A549 (cell line): ENCODE measurements at regions not wholly inside any gene's neighbourhood (a gene's known extent, or its start where the extent isn't known, plus 50 kb on each side); places are given as distances from the start of the nearest gene placed in this dataset.

ENCODE experiments used
- ELK1 ChIP-seq: fragments of 150-350 bp; IDR thresholded peaks from 2 replicates; pipeline ENCODE4 v1.6.1; 2014; ENCODE audit warnings: low read depth, mild to moderate bottlenecking, low read length
- JUN ChIP-seq, 2 experiments: fragments of >200 bp; sonication (Bioruptor Twin); formaldehyde crosslinking; IDR thresholded peaks; 2 replicates in 1 of 2; 3 replicates in 1 of 2; pipeline ENCODE4 v1.6.1; 2016 to 2017
- POLR2A ChIP-seq: IDR thresholded peaks from 2 replicates; pipeline ENCODE4 v1.6.1; 2012; ENCODE audit warnings: mild to moderate bottlenecking, low read length
- ZSCAN20 ChIP-seq: fragments of 250-450 bp; sonication (Bioruptor Pico); IDR thresholded peaks from 2 replicates; pipeline ENCODE4 v1.8.0; 2022; ENCODE audit warnings: mild to moderate bottlenecking, moderate library complexity
- TF ChIP-seq, protein P1 (sequence below): fragments of >200 bp; sonication (Bioruptor Twin); formaldehyde crosslinking; IDR thresholded peaks from 3 replicates; pipeline ENCODE4 v1.5.1; 2016

GRCh38 chr13:37947419-37948140, 78.0 kb upstream of the TRPC4 start:
- TF ChIP-seq, protein P1, sequence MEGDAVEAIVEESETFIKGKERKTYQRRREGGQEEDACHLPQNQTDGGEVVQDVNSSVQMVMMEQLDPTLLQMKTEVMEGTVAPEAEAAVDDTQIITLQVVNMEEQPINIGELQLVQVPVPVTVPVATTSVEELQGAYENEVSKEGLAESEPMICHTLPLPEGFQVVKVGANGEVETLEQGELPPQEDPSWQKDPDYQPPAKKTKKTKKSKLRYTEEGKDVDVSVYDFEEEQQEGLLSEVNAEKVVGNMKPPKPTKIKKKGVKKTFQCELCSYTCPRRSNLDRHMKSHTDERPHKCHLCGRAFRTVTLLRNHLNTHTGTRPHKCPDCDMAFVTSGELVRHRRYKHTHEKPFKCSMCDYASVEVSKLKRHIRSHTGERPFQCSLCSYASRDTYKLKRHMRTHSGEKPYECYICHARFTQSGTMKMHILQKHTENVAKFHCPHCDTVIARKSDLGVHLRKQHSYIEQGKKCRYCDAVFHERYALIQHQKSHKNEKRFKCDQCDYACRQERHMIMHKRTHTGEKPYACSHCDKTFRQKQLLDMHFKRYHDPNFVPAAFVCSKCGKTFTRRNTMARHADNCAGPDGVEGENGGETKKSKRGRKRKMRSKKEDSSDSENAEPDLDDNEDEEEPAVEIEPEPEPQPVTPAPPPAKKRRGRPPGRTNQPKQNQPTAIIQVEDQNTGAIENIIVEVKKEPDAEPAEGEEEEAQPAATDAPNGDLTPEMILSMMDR = no peak
- no peak for TF ChIP-seq POLR2A
- TF ChIP-seq JUN (IDR thresholded peaks at IDR 0.05) = no peak
- TF ChIP-seq ELK1 = no peak
- TF ChIP-seq ZSCAN20 = no peak
